Activated T-cell treated with anti-CD3 and anti-CD28 coated beads, Interleukin-2, amount 50 U/mL, for 72 hours (primary cell): ENCODE measurements at regions not wholly inside any gene's neighbourhood (a gene's known extent, or its start where the extent isn't known, plus 50 kb on each side); places are given as distances from the start of the nearest gene placed in this dataset.

Experiments
- ATAC-seq, 2 donors: fragments of 150-1000 bp; cut with Tn5 transposase; replicated peaks in 1 of 2; 2 replicates each; pipeline ENCODE4 v1.10.0; 2021; ENCODE audit warnings: moderate library complexity in 2 of 2, mild to moderate bottlenecking in 1 of 2
- DNase-seq, 2 donors: peaks; one replicate each; pipeline ENCODE4 v3.0.0; 2021 to 2022; ENCODE audit warnings: mixed read lengths in 1 of 2
- H3K27ac Mint-ChIP-seq: one replicate; pipeline ENCODE4 v1.8.0; 2022; ENCODE audit warnings: mild to moderate bottlenecking, moderate library complexity, mixed read lengths
- H3K27me3 Mint-ChIP-seq: one replicate; pipeline ENCODE4 v1.8.0; 2022; ENCODE audit warnings: low read depth, mixed read lengths
- H3K36me3 Mint-ChIP-seq, 2 donors: one replicate each; pipeline ENCODE4 v1.8.0; 2022; ENCODE audit warnings: mixed read lengths in 2 of 2, mild to moderate bottlenecking in 1 of 2; ENCODE audit not compliant: insufficient read depth in 2 of 2
- H3K4me1 Mint-ChIP-seq: one replicate; pipeline ENCODE4 v1.8.0; 2022; ENCODE audit warnings: low read depth, mixed read lengths
- H3K4me3 Mint-ChIP-seq, 2 donors: one replicate each; pipeline ENCODE4 v1.8.0; 2022; ENCODE audit warnings: mild to moderate bottlenecking in 2 of 2, mixed read lengths in 2 of 2, moderate library complexity in 2 of 2
- H3K9me3 Mint-ChIP-seq, 2 donors: one replicate each; pipeline ENCODE4 v1.8.0; 2022; ENCODE audit warnings: mixed read lengths in 2 of 2

DNA sequence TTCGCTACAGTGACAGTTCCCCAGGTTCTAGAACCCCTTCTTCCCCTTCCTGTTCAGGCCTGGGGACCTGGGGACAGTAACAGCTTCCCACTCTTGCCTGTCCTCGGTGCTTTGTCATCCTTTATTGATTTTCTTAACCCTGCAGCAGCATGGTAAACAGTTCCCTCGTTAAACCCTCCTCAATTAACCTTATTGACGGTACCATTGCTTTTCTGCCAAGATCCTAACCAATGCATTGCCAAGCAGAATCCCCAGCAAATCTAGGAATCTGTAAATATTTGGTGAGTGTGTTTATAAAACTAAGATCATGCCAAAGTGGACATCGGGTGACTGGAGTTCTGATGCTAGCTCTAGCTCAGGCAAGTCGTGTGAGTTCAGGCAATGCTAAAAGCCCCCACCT is 99.6 kb upstream of the KAZN start:
- Mint-ChIP-seq H3K9me3 (peaks cover 0 to 1% of the 10 kb centered on the region in 2 donors), H3K4me3 (no peak overlapping the region), H3K36me3 (no peaks in the 10 kb centered on the region), H3K4me1 (peaks cover 6% of the 10 kb centered on the region), H3K27me3 (peaks cover 17% of the 10 kb centered on the region), H3K27ac (no peak overlapping the region)
- no peak for DNase-seq
- no peak for ATAC-seq

DNA sequence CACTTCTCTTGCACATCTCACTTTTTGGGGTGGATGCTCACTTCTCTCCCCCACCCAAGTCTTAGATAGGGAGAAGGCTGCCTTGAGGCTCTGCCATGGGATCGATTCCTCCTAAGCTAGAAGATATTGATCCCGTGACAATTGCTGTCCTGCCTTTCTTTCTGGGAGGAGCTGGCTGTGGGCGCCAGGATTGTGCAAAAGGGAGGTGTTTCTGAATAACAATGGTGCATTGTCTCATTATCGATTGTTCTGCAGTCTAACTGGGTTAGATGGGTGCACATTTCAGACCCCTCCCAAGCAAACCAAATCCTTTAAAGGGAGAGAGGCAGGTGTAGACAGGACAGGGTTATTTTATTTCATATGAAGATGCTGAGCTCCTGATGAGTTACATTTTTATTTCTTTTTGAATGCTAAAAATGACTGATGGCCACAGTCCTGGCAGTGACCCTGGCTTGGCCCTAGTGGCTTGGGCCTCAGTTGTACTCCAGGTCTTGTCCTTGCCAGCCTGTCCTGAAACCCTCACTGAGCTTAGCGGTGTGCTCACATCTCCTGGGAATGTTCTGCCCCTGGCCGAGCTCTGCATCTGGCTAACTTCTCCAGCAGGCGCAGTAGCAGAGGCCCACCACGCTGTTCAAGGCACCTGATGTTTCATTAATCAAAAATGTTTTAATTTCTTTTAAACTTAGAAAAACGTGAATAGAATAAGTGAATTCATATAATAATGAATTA is 99.0 kb upstream of the KAZN start:
- Mint-ChIP-seq H3K27me3 (peaks cover 10% of the 10 kb centered on the region), H3K4me3 (no peak overlapping the region), H3K36me3 (no peaks in the 10 kb centered on the region), H3K27ac (no peak overlapping the region), H3K9me3 (peaks cover 0 to 1% of the 10 kb centered on the region in 2 donors), H3K4me1 (peaks cover 6% of the 10 kb centered on the region)
- no peak for DNase-seq
- ATAC-seq = no peak

DNA sequence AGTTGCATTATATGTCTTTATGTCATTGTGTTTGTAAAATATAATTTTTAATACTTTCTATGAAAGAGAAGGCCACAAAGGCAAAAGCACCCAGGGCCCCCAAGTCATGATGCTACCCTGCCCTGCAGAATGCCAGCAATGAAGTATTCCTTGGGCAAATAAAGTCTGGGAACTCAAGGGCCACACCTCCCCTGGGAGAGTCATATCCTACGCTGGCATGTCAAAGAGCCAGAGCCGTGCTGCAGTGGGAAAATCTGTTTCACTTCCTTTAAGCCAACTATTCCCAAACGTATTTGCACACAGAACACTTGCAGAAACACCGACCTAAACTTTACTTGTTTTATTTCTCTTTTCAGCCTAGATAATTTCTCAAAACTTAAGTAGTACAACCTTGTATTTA is 98.4 kb upstream of the KAZN start:
- Mint-ChIP-seq H3K4me1 (peaks cover 6% of the 10 kb centered on the region), H3K4me3 (no peak overlapping the region), H3K27me3 (peaks cover 7% of the 10 kb centered on the region), H3K9me3 (peaks cover 0 to 1% of the 10 kb centered on the region in 2 donors), H3K27ac (no peak overlapping the region), H3K36me3 (no peaks in the 10 kb centered on the region)
- ATAC-seq (no peak), DNase-seq (no peak)

DNA sequence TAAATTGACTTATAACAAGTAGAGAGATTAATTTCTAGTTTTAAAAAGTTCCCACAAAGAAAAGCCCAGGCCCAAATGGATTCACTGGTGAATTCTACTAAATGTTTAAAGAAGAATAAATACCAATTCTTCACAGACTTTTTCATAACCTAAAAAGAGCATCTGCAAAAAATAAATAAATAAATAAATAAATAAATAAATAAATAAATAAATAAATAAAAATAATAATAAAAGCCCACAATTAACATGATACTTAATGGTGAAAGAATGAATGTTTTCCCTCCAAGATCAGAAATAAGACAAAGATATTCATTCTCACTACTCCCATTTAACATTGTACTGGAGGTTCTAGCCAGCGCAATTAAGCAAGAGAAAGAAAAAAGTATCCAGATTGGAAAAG is 97.6 kb upstream of the KAZN start:
- Mint-ChIP-seq H3K27ac (no peak overlapping the region), H3K36me3 (no peaks in the 10 kb centered on the region), H3K27me3 (peaks cover 7% of the 10 kb centered on the region), H3K4me1 (peaks cover 6% of the 10 kb centered on the region), H3K9me3 (peaks cover 0 to 1% of the 10 kb centered on the region in 2 donors), H3K4me3 (no peak overlapping the region)
- DNase-seq = no peak
- no peak for ATAC-seq

DNA sequence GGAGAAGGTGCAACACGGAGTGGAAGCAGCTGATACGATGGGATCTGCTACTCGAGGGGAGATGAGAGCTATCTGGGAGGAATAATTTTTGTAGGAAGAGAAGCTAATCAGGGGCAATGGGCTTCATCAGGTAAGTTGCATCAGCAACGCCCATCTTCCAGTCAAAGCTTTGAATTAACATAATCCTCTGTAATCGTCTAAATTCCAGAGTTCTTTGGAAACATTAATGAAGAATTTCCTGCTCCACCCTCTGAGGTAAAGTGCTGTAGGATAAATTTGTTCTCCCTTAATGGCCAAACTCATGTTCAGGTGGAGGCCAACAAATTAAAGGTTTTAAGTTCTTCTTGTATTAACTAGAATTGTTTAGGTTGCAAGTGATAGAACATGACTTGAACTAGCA is 94.0 kb upstream of the KAZN start:
- H3K9me3 Mint-ChIP-seq = peaks cover 0 to 1% of the 10 kb centered on the region in 2 donors
- no peak overlapping the region for H3K27ac Mint-ChIP-seq
- peaks cover 7% of the 10 kb centered on the region for H3K27me3 Mint-ChIP-seq
- no peak for DNase-seq
- no peak overlapping the region for H3K4me3 Mint-ChIP-seq
- H3K36me3 Mint-ChIP-seq = no peaks in the 10 kb centered on the region
- H3K4me1 Mint-ChIP-seq = peaks cover 6% of the 10 kb centered on the region
- ATAC-seq = no peak

DNA sequence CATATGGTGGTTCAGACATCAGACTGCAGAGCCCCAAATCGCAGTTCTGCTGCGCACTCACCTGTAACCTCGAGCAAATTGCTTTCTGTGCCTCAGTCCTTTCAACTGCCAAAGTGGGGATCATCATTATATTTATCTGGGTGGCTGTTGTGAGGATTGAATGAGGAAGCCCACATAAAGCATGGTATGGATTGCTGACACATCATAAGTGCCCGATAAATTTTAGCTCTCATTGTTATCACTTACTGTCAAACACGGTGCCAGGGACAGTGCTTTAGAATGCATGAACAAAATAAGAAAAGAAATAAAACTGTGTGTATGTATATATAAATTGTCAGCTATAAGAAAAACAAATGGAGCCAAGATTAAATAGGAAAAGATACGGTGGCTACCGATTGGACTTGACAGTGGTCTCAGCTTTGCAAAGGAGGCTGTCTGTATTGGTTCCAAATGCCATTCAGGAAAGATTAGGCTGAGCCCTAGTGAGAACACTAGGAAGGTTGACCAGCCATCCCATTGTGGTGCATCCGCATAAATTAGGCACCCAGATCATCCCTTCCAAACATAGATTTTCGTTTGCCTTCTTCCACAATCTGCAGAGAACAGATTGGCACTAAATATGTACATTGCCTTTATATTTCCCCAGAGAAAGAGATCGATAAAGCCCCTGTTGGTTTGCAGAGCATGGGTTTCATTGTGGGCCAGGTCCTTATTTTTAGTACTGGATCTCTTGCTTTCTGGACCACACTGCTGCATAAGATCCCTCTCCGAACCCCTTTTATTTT is 91.8 kb upstream of the KAZN start:
- Mint-ChIP-seq H3K27ac (no peak overlapping the region), H3K4me1 (no peaks in the 10 kb centered on the region), H3K9me3 (peaks cover 0 to 1% of the 10 kb centered on the region in 2 donors), H3K36me3 (no peaks in the 10 kb centered on the region), H3K27me3 (no peaks in the 10 kb centered on the region), H3K4me3 (no peak overlapping the region)
- DNase-seq (no peak), ATAC-seq (no peak)

DNA sequence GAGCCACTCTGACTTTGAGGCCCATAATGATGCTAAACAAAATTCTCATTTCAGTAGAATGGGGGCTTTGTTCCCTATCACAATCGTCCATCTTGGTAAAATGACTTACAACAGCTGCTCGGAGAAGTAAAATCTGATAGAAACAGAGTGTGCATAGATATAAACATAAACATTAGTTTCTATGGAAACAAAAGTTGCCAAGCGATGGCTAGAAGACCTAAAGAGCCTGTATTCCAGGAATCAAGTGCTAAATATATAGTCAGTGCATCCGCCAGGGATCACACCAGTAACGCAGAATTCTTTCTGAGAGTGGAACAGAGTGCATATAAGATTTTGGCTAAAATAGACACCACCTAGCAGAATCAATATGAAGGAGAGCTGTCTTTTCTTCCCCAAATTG is 91.2 kb upstream of the KAZN start:
- Mint-ChIP-seq H3K4me3 (no peak overlapping the region), H3K4me1 (no peaks in the 10 kb centered on the region), H3K36me3 (no peaks in the 10 kb centered on the region), H3K27me3 (no peaks in the 10 kb centered on the region), H3K9me3 (no peaks in the 10 kb centered on the region), H3K27ac (no peak overlapping the region)
- DNase-seq (no peak), ATAC-seq (no peak)

DNA sequence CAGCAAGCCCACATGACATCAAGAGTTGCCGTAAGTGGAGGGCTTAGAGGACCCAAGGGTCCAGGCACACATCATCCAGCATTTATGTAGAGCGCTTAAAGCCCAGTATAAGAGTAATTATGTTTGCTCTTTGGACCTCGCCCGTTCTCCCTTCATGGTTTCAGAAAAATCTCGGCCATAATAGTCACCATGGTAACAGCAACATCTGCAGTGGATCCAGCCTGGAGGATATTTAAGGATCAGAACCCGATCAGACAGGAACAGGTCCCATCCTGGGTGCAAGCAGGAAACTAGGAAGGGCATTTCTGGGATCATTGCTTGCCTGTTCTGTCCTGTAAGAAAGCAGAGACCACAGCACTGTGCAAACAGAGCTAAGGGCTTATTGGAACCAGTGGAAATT is 89.9 kb upstream of the KAZN start:
- Mint-ChIP-seq H3K4me1 (no peaks in the 10 kb centered on the region), H3K27ac (no peak overlapping the region), H3K4me3 (no peak overlapping the region), H3K27me3 (no peaks in the 10 kb centered on the region), H3K9me3 (no peaks in the 10 kb centered on the region), H3K36me3 (no peaks in the 10 kb centered on the region)
- DNase-seq = no peak
- no peak for ATAC-seq

DNA sequence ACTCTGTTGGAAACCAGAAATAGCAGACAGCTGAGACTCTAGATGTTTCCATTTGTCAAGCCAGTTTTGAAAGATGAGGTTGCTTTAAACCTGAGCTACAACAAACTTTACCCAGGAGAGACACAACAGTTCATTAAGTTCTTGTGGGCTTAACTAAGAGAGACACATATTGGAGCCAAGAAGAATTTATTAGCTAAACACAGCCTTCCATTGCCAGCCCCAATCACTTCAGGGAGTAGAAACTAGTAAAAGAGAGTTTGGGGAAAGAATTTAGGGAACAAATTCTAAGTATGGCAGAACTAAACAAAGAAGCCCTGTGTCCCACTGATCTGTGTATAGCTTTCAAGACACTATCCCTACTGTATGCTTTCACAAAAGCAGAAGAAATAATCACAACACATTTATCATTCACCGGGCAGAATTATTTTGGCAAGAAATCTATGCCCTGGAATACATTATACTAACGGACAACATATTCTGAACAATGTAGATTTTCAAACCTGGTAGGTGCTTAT is 87.3 kb upstream of the KAZN start:
- H3K36me3 Mint-ChIP-seq = no peaks in the 10 kb centered on the region
- H3K4me1 Mint-ChIP-seq = no peaks in the 10 kb centered on the region
- no peaks in the 10 kb centered on the region for H3K9me3 Mint-ChIP-seq
- no peaks in the 10 kb centered on the region for H3K27me3 Mint-ChIP-seq
- ATAC-seq (no peak), DNase-seq (no peak)
- H3K4me3 Mint-ChIP-seq = no peak overlapping the region
- H3K27ac Mint-ChIP-seq = no peak overlapping the region

DNA sequence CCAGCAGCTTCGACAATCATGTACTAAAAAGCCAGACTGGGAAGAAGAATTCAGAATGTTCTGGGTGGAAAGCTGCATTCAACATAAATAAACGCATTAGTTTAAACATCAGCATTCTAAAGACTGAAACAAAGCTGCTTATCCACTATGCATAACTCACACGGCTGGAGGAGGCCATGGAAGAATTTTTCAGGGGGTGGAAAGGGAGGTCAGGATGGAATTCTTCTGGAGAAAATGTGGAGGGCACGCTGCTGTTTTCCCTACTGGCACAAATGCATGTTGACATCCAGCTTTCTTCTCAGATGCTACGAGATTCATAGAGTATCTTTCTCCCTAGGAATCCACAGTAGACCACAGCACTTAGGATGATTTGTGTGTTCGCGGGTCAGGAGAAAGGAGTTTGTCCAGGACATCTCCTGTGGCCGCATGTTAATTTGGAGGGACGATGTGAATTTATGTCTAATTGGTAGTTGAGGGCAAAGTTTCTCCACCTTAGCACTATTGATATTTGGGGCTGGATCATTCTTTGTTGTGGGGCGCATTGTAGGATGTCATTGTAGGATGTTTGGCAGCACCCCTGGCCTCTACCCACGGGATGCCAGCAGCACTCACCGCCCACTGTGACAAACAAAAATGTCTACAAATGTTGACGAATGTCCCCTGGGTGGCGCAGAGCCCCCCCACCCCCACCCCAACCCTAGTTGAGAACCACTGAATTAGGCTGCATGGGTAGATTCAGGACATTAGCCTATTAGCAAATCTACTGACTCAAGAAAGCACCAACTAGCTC is 86.5 kb upstream of the KAZN start:
- H3K4me1 Mint-ChIP-seq = peaks cover 3% of the 10 kb centered on the region
- H3K27ac Mint-ChIP-seq = no peak overlapping the region
- no peaks in the 10 kb centered on the region for H3K27me3 Mint-ChIP-seq
- no peak for ATAC-seq
- no peak for DNase-seq
- peaks cover 0 to 2% of the 10 kb centered on the region in 2 donors for H3K9me3 Mint-ChIP-seq
- H3K36me3 Mint-ChIP-seq = no peaks in the 10 kb centered on the region
- H3K4me3 Mint-ChIP-seq = no peak overlapping the region

DNA sequence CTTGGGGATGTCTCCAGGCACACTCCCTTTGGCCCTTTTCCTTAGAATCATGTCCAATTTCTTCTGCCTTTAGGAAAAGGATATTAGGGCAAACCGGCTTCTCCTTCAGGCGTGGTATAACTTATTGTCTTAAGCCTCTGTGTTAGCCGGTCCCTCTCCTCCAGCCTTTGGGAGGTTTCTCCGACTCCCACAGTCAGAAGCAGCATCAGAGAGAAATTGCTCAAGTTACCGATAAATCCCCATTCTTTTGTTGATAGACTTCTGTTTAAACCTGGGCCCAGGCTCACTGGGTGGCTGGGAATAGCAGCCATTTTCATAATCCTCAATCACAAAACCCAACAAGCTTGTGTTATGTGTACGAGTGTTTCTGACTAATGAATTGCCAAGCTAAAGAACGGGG is 85.4 kb upstream of the KAZN start:
- Mint-ChIP-seq H3K27ac (no peak overlapping the region), H3K27me3 (no peaks in the 10 kb centered on the region), H3K4me3 (no peak overlapping the region), H3K9me3 (peaks cover 0 to 2% of the 10 kb centered on the region in 2 donors), H3K4me1 (peaks cover 11% of the 10 kb centered on the region), H3K36me3 (no peaks in the 10 kb centered on the region)
- ATAC-seq = no peak
- no peak for DNase-seq

DNA sequence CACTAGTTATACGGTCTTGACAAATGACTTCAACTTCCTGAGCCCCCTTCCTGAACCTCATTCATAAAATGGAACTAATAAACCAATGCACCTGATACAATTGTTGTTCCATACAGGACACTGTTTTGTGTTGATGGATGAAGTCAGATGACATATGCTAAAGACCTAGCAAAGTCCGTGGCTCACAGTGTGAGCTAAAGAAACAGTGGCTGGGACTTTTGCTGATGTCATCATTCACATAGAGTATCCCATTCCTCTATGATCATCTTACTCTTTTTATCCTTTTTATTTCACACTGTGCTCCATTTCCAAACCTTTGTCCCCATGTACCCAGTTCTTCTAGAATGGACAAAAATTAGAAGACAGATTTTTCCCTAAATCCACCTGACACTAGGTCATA is 83.7 kb upstream of the KAZN start:
- no peaks in the 10 kb centered on the region for H3K27me3 Mint-ChIP-seq
- no peak overlapping the region for H3K4me3 Mint-ChIP-seq
- ATAC-seq (no peak), DNase-seq (no peak)
- peaks cover 0 to 3% of the 10 kb centered on the region in 2 donors for H3K9me3 Mint-ChIP-seq
- H3K27ac Mint-ChIP-seq = no peak overlapping the region
- no peaks in the 10 kb centered on the region for H3K36me3 Mint-ChIP-seq
- H3K4me1 Mint-ChIP-seq = peaks cover 11% of the 10 kb centered on the region
